ENCODE measurements at regions not wholly inside any gene's neighbourhood (a gene's known extent, or its start where the extent isn't known, plus 50 kb on each side); places are given as distances from the start of the nearest gene placed in this dataset.
"Not testable (repeated sequence)": the region's sequence is repeated elsewhere in the genome, so short reads cannot be mapped to it uniquely, and the experiment has no call there.

DNA sequence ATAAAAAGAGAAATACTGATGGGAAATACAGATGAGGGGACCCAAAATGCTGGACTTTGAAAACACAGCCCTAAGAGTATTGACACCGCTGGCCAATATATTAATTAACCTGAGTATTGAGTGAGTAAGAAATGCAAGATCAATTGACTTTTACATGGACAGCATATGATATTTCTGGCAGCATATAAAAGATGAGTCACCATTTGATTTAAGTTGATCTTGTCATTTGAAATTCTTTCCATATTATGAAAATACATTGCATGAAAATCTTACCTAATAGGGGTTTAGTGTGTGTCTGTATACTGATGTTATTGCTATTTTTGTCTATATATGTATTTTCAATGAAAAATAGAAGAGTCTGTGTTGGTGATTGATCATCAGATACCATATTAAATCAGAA, 619.6 kb downstream of the KCTD12 start:
- no peak for DNase-seq

- DNase-seq: no peak
Measured at GRCh38 chr13:76250211-76250610, 614.1 kb downstream of the LMO7 start.

DNA sequence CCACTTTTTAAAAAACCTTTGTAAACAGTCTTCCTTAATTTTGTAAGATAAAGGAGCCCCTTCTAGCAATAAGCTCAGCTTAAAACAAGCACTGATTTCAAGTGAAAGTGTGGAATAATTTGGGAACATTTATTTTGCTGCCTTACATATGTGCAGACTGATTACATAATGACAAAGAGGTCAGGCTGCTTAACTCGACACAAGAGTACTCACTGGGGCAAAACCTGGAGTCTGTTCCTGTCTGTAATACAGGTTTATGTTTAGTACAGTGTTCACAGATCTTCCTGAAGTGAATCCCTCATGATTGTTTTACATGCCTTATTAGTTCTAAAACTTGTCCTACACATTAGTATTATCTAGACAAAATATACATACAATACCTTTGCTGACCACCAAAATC, 609.8 kb downstream of the LMO7 start:
- no peak for DNase-seq

DNA sequence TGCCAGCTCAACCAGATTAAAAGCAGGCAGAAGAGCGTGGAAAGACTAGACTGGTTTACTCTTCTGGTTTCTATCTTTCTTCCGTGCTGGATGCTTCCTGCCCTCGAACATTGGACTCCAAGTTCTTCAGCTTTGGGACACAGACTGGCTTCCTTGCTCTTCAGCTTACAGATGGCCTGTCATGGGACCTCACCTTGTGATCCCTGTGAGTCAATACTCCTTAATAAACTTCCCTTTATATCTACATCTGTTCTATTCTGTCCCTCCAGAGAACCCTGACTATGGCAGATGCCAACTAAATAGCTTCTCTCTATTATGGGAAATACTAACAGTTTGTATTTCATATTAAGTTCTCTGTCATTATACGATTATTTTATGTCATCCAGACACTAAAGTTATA, 609.1 kb downstream of the LMO7 start:
- peak; percentile 50 for DNase-seq

DNA sequence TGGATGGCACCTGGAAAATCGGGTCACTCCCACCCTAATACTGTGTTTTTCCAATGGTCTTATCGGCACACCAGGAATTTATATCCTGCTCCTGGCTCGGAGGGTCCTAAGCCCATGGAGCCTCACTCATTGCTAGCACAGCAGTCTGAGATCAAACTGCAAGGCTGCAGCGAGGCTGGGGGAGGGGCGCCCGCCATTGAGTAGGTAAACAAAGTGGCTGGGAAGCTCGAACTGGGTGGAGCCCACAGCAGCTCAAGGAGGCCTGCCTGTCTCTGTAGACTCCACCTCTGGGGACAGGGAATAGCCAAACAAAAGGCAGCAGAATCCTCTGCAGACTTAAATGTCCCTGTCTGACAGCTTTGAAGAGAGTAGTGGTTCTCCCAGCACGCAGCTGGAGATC, 607.0 kb downstream of the LMO7 start:
- not testable (repeated sequence) for DNase-seq

- DNase-seq: no peak
Measured at GRCh38 chr13:76239031-76239680, 603.0 kb downstream of the LMO7 start.

DNA sequence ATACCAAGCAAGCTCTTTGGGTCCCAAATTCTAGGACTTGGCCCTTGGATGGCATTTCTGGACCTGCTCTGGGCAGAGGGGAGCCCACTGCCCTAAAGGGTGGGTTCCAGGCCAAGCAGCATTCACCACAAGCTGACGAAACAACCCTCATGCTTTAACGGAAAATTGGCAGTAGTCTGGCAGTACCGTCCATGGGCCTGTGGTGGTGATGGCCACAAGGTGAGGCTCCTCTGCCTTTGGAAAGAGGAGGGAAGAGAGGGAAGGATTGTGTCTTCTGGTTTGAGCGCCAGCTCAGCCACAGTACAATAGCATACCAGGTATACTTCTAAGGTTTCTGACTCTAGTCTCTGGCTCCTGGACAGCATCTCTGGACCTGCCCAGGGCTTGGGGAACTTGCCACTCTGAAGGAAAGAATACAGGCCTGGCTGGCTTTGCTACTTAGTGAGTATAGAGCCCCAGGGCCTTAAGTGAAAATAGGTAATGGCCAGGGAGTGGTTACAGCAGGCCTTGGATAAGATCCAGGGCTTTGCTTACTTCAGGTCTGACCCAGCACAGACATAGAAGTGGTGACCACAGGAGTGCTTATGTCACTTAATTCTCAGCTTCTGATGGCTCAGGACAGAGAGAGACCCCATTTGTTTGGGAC, 595.5 kb downstream of the LMO7 start:
- no peak for DNase-seq

DNA sequence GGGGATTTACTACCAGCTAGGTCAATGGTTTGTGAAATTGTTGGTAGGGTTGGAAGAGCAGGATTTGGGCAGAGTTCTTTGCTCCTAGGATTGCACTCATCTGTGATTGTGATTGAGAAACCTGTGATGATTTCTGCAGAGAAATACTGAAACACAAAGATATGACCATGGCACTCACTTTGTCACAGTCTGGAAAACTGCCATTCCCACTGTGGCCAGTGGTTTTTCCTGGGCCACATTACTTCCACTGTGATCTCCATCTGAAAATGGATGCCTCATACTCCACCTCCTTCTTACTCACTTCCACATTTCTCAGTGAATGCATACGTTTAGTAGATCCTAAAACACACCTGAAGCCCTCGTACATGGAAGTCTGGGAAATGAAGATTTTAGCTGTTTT, 593.2 kb downstream of the LMO7 start:
- no peak for DNase-seq

DNA sequence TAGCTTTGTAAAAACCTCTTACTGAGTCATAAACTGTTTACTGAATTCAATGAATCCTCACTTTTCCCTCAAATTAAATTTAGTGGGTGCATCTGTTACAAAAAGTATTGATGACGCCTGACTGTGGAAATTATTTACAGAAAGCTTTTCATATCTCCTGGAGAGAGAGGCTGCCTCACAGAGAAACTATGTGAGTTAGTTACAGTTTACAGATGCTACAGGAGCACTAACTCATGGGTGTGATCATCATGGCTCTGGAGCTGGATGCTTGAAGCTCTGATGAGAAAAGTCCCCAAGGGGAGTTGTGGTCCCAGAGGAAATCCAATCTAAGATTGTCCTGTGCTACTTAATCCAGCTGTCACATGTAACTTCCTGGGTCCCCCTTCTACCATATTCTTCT, 590.8 kb downstream of the LMO7 start:
- DNase-seq: no peak

DNA sequence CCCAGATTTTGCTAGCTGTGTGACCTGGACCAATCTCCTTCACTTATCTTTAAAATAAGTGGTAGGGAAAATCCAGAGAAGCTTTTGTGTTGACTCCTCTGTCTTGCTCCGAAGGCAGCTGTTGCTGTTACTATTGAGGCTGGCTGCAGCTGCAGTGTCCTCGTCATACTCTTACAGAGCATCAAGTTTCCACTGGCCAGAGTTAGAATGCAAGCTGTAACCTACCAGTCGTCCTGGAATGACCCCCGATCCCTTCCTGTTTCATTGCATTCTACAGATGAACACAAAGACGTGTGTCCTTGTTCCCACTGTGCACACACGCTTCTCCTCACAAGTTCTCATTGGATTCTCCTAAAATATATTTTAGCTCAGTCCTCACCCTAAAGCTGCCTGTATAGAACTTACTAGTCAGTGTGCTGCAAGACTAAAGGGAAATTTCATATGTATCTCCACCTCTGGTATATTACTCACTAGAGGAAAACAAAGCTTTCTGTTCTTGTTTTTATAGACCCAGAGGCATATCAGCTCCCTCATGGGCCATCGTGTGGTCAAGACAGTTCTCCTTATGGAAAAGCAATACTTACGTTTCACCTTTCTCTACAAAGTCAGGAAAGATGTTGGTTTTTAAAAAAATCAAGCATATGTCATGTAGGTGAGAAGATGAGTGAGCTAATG, 589.8 kb downstream of the LMO7 start:
- DNase-seq: peak; percentile 87

DNA sequence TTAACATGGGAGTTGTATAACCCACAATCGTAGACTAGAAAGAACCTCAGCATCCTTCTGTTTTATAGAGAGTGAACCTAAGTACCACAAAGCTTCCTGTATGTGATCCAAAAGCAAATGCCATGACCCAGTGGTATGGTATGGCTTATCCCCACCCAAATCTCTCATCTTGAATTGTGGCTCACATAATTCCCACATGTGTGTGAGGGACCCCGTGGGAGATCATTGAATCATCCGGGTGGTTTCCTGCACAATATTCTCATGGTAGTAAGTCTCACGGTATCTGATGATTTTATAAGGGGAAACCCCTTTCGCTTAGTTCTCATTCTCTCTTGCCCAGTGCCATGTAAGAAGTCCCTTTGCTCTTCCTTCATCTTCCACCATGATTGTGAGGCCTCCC, 587.9 kb downstream of the LMO7 start:
- DNase-seq: no peak

DNA sequence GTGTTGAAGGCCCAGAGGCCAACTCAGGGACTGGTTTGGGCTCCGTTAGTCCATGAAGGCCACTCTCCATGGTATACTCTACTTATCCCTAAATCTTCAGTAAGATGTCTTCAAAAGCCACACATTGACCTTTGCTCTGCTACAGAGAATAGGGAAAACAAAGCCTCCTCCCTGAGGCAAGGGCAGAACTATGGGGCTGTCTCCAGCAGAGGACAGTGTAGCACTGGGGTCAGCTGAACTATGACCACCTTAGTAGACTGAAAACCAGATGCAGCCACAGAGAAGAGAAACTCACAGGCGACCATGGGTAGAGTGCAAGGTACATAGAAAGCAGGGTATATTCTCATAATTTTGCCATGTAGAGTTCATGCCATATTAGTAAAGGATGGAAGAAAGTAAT, 587.4 kb downstream of the LMO7 start:
- DNase-seq: no peak

- DNase-seq: no peak
Measured at GRCh38 chr13:76222511-76222910, 586.4 kb downstream of the LMO7 start.

DNA sequence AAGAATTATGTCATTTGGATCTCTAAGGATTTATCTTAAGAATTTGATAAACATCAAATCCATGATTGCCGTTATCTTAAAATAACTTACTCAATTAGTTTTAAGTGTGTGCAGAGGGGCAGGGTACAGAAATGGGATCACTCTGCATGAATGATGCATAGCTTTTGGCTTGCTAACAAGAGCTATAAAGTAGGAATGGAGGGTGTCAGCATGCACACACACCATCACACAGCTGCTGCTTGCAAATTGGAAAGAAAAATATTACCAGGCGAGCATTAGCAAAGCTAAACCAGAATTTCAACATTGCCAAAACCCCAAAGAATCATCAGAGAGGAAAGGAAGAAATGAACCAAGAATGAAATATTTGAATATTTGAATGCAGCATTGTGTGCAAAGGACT, 580.6 kb downstream of the LMO7 start:
- DNase-seq: peak; percentile 48

DNA sequence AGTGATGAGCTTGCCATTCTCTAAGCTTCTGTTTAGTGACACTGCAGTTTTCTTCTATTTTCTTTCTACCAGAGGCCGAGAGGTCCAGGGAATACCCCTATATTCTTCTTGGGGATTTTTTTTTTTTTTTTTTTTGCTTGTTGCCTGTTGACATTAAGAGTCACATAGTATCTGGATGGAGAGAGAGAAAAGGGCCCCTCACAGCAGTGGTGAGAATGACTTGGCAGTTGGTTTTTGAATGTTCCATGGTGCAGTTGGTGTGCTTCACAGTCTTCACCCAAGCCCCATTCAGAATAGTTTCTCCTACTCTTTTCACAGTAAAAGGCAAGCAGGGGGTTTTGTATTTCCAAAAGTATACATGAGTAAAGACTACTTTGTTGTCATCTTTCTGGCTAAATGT, 577.9 kb downstream of the LMO7 start:
- no peak for DNase-seq

GRCh38 chr13:76213423-76213904, 577.3 kb downstream of the LMO7 start:
- DNase-seq: no peak

- no peak for DNase-seq
Measured at GRCh38 chr13:76210262-76210661, 574.1 kb downstream of the LMO7 start.

DNA sequence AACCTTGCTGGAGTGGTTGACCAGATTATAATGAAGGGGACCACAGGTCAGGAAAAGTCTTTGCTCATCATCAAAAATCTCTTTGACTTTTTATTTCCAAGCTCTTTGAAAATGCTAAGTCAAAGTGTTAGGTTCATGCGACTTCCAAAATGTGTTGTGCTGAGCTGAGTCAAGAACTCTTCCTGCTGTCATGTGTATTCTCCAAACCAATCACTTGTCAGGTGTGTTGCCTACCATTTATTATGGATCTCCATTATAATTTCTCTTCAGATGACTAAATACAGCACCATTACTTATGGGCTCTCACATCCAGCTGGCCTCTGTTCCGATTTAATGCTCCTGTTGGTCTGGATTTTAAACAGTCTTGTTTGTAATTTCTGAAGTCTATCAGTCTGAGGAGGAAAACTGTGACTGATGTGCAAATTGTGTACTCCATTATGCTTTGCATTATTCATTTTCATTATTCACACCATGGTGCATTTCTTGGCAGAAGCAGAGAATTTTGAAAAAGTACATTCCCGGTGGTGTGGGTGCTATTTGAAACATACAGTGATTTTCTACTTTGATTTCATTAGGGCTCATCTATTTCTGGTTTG, 562.5 kb downstream of the LMO7 start:
- no peak for DNase-seq

GRCh38 chr13:76189882-76190519, 553.9 kb downstream of the LMO7 start:
- no peak for DNase-seq

DNA sequence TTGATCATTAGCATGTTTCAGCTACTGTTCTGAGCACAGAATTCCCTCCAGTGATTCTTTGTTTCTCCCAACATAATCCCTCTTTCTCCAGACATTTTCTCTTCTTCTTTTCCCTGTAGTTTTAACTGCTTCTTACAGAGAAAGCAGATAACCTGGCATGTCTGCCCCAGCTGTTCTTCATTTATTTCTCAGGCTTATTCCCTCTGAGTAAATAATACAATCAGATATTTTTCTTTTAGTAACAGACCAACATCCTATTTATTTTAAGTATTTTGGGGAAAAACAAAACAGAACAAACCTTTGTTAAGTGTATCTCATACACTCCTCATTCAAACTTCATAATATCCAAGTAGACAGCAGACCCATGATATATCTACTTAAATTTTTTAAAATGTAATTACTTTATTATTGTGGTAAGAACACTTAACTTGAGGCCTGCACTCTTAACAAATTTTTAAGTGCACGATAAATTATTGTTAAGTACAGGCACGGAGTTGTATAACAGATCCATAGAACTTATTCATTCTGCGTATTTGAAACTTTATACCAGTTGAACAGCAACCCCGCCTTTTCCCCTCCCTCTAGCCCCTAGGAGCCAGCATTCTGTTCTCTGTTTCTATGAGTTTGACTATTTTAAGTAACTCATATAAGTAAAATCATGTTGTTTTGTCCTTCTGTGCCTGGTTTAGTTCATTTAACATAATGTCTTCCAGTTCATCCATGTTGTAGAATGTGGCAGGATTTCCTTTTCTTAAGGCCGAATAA, 540.0 kb downstream of the LMO7 start:
- DNase-seq: no peak

DNA sequence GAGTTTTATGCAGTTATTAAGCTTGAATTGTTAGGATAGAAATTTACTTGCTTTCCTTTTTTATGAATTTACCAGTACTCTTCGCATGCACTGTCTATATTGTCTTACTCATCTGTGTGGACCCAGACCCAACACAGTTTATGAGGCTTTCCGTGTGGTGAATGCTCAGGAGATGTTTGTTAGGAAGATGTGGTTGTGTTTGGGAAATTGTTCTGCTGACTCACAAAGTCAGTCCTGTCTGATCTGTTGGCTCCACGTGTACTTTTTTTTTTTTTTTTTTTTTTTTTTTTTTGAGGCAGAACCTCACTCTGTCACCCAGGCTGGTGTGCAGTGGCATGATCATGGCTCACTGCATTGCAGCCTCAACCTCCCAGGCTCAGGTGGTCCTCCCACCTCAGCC, 532.5 kb downstream of the LMO7 start:
- DNase-seq: no peak

DNA sequence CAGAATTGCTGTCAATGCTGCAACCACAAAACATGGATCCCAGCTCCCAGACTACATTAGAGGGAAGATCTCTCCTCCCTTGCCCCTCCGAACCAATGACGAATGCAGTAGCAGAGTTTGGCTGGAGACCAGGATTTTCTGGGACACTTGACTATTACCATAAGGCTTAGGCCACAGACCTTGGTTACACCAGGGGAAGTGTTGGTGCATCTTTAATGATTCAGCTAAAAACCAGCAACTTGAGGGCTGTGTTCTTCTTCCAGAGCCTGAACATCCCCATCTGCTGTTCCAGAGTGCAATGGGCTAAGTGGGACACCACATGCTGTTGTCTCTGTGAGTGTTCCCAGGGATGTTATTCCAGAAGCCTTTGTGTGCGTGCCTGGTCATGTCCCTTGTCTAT, 528.2 kb downstream of the LMO7 start:
- DNase-seq: no peak

DNA sequence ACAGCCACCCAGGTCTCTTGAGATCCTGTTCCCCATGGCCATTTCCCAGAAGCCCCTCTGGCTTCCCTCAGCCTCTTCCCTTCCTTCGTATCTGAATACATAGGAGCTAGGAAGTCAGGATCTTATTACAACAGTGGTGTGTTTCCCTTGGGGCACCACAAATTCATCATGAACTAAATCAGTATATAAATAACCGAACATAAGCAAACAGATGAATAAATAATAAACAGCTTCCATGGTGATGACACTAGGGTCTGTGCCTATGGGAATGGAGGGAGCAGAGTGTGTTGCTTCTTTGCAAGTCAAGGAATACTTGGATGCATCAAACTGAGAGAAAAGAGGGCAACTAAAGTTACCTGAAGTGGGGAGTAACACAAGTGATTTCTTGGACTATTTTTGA, 527.6 kb downstream of the LMO7 start:
- DNase-seq: no peak
